K562 (cell line): ENCODE measurements at regions not wholly inside any gene's neighbourhood (a gene's known extent, or its start where the extent isn't known, plus 50 kb on each side); places are given as distances from the start of the nearest gene placed in this dataset.

Source experiments
- ATF2 ChIP-seq: sonication (generic); formaldehyde crosslinking; IDR thresholded peaks from 2 replicates; pipeline ENCODE4 v1.8.1; 2022; ENCODE audit warnings: missing genetic modification reagents
- ATF4 ChIP-seq: fragments of 450-650 bp; formaldehyde crosslinking; IDR thresholded peaks from 2 replicates; pipeline ENCODE4 v1.4.0; 2022; ENCODE audit warnings: mild to moderate bottlenecking, moderate library complexity
- CTCF ChIP-seq, 3 experiments: IDR thresholded peaks in 2 of 3; conservative IDR thresholded peaks in 1 of 3; 2 replicates each; pipeline ENCODE4 v1.5.1; 2011 to 2012; ENCODE audit warnings: low read length in 3 of 3, mild to moderate bottlenecking in 3 of 3, control low read depth in 2 of 3, improper control_type of control experiment in 1 of 3, inconsistent platforms in 1 of 3, low read depth in 1 of 3, mixed read lengths in 1 of 3, moderate library complexity in 1 of 3; ENCODE audit not compliant: insufficient read depth in 2 of 3
- EP300 ChIP-seq: IDR thresholded peaks from 2 replicates; pipeline ENCODE4 v1.6.1; 2012; ENCODE audit warnings: low read length, improper control_type of control experiment
- FOXJ3 ChIP-seq: sonication (generic); formaldehyde crosslinking; IDR thresholded peaks from 2 replicates; pipeline ENCODE4 v1.4.0; 2020; ENCODE audit warnings: mild to moderate bottlenecking, missing genetic modification reagents
- NR2C2 ChIP-seq, 2 experiments: fragments of 200-800 bp in 1 of 2; sonication (Bioruptor generic) in 1 of 2; sonication (generic) in 1 of 2; formaldehyde crosslinking in 1 of 2; IDR thresholded peaks; 2 replicates each; pipeline versions ENCODE4 v1.6.1 to v1.8.0; 2016 to 2022; ENCODE audit warnings: mild to moderate bottlenecking in 1 of 2, missing compliant biosample characterization in 1 of 2, missing genetic modification characterization in 1 of 2, missing genetic modification reagents in 1 of 2
- PHB ChIP-seq: fragments of 250-450 bp; sonication (Bioruptor Pico); IDR thresholded peaks from 2 replicates; pipeline ENCODE4 v1.5.0; 2021
- POLR2A ChIP-seq: fragments of 450-650 bp; conservative IDR thresholded peaks from 2 replicates; pipeline ENCODE4 v1.6.1; 2016
- ZNF584 ChIP-seq: fragments of 200-800 bp; sonication (Bioruptor generic); IDR thresholded peaks from 2 replicates; pipeline ENCODE4 v1.6.1; 2016; ENCODE audit warnings: low read depth, mild to moderate bottlenecking, missing genetic modification characterization, missing compliant biosample characterization
- ZNF589 ChIP-seq: fragments of 200-800 bp; sonication (Bioruptor generic); IDR thresholded peaks from 2 replicates; pipeline ENCODE4 v1.6.1; 2016; ENCODE audit warnings: low read depth, missing genetic modification characterization, missing compliant biosample characterization
- ZSCAN29 ChIP-seq: fragments of 450-650 bp; IDR thresholded peaks from 2 replicates; pipeline ENCODE4 v1.6.1; 2017

- TF ChIP-seq ATF4 (CRISPR knock-in tag) (no peak), ATF2 (CRISPR knock-in tag) (no peak), EP300 (no peak), POLR2A (no peak), FOXJ3 (CRISPR knock-in tag) (no peak), CTCF (IDR thresholded peaks at IDR 0.05 in 2 of 3, conservative IDR thresholded peaks at IDR 0.05 in 1 of 3; ENCODE audit: insufficient read depth in 2 of 3, low read depth in 1 of 3, low read length in 3 of 3) (no peak), ZNF589 (CRISPR knock-in tag) (no peak), ZNF584 (CRISPR knock-in tag) (no peak), NR2C2 (CRISPR knock-in tag; IDR thresholded peaks at IDR 0.05) (no peak), NR2C2 (tag; IDR thresholded peaks at IDR 0.05) (no peak), PHB (CRISPR knock-in tag) (no peak), ZSCAN29 (no peak)
These were observed 75.1 kb downstream of the CARTPT start for GRCh38 chr5:71794061-71794695.
